HepG2 (cell line): ENCODE measurements at regions not wholly inside any gene's neighbourhood (a gene's known extent, or its start where the extent isn't known, plus 50 kb on each side); places are given as distances from the start of the nearest gene placed in this dataset.

Experiments used
- ASH2L ChIP-seq: fragments of 300-600, 200-600 bp; sonication (generic); IDR thresholded peaks from 2 replicates; pipeline ENCODE4 v1.7.0; 2017; ENCODE audit warnings: low read depth, mild to moderate bottlenecking, moderate library complexity, mixed read lengths, low read length; ENCODE audit not compliant: insufficient read length
- ATF5 ChIP-seq: sonication (generic); formaldehyde crosslinking; IDR thresholded peaks from 2 replicates; pipeline ENCODE4 v1.4.0; 2020; ENCODE audit warnings: mild to moderate bottlenecking, low read depth, missing genetic modification reagents
- CHCHD3 ChIP-seq: sonication (generic); formaldehyde crosslinking; IDR thresholded peaks from 2 replicates; pipeline ENCODE4 v1.8.0; 2022; ENCODE audit warnings: mild to moderate bottlenecking, missing genetic modification reagents, moderate library complexity
- FOXP1 ChIP-seq, 2 experiments: fragments of 450-650 bp in 1 of 2; IDR thresholded peaks; 2 replicates each; pipeline ENCODE4 v1.6.1; 2017 to 2018; ENCODE audit warnings: antibody characterized with exemption in 1 of 2
- JDP2 ChIP-seq: sonication (generic); formaldehyde crosslinking; IDR thresholded peaks from 2 replicates; pipeline ENCODE4 v1.8.1; 2022; ENCODE audit warnings: missing genetic modification reagents, borderline replicate concordance
- LBX2 ChIP-seq: sonication (generic); formaldehyde crosslinking; IDR thresholded peaks from 2 replicates; pipeline ENCODE4 v1.5.0; 2020; ENCODE audit warnings: missing genetic modification reagents, mild to moderate bottlenecking, borderline replicate concordance
- TBX2 ChIP-seq: sonication (generic); formaldehyde crosslinking; IDR thresholded peaks from 2 replicates; pipeline ENCODE4 v1.5.0; 2020; ENCODE audit warnings: missing genetic modification reagents, mild to moderate bottlenecking, borderline replicate concordance
- ZNF230 ChIP-seq: sonication (generic); formaldehyde crosslinking; IDR thresholded peaks from 2 replicates; pipeline ENCODE4 v1.4.0; 2020; ENCODE audit warnings: mild to moderate bottlenecking, missing genetic modification reagents
- ZNF253 ChIP-seq: sonication (generic); formaldehyde crosslinking; IDR thresholded peaks from 2 replicates; pipeline ENCODE4 v1.8.0; 2022; ENCODE audit warnings: mild to moderate bottlenecking, missing genetic modification reagents, borderline replicate concordance
- ZNF550 ChIP-seq: sonication (generic); formaldehyde crosslinking; IDR thresholded peaks from 2 replicates; pipeline ENCODE4 v1.4.0; 2020; ENCODE audit warnings: mild to moderate bottlenecking, missing genetic modification reagents, borderline replicate concordance
- ZNF598 ChIP-seq: sonication (generic); formaldehyde crosslinking; IDR thresholded peaks from 2 replicates; pipeline ENCODE4 v1.5.1; 2020; ENCODE audit warnings: mild to moderate bottlenecking, missing genetic modification reagents, borderline replicate concordance
- ZNF691 ChIP-seq: sonication (generic); formaldehyde crosslinking; IDR thresholded peaks from 2 replicates; pipeline ENCODE4 v1.4.0; 2020; ENCODE audit warnings: missing genetic modification reagents, low read depth, mild to moderate bottlenecking, borderline replicate concordance
- ZNF776 ChIP-seq: sonication (generic); formaldehyde crosslinking; IDR thresholded peaks from 2 replicates; pipeline ENCODE4 v1.4.0; 2020; ENCODE audit warnings: mild to moderate bottlenecking, missing genetic modification reagents

- TF ChIP-seq TBX2 (CRISPR knock-in tag) (peak; percentile 77; the same call in 1 of the 2 replicates), ZNF598 (CRISPR knock-in tag) (no peak), ZNF230 (no peak), ASH2L (peak; percentile 91), JDP2 (CRISPR knock-in tag) (no peak), ZNF691 (no peak), FOXP1 (IDR thresholded peaks at IDR 0.05) (peak; percentile 72), FOXP1 (CRISPR knock-in tag; IDR thresholded peaks at IDR 0.05) (peak; percentile 92), ZNF253 (CRISPR knock-in tag) (no peak), ATF5 (no peak), ZNF776 (CRISPR knock-in tag) (no peak), CHCHD3 (no peak), LBX2 (CRISPR knock-in tag) (no peak), ZNF550 (CRISPR knock-in tag) (no peak)
These were observed 319.9 kb upstream of the DUSP10 start (continued) for GRCh38 chr1:222061711-222062359.
